Activated CD4-positive, CD25-positive, alpha-beta regulatory T cell treated with anti-CD3 and anti-CD28 coated beads, Interleukin-2, amount 50 U/mL, for 72 hours (primary cell): ENCODE measurements at regions not wholly inside any gene's neighbourhood (a gene's known extent, or its start where the extent isn't known, plus 50 kb on each side); places are given as distances from the start of the nearest gene placed in this dataset.
"Not testable (repeated sequence)": the region's sequence is repeated elsewhere in the genome, so short reads cannot be mapped to it uniquely, and the experiment has no call there.

Source experiments
- DNase-seq: peaks from one replicate; pipeline ENCODE4 v3.0.0; 2021

- no peak for DNase-seq
Observed at GRCh38 chr1:200316148-200316803, 93.6 kb downstream of the ZNF281 start.

GRCh38 chr1:200314085-200314750 is 95.6 kb downstream of the ZNF281 start:
- DNase-seq, result no peak

- no peak for DNase-seq
Observed at GRCh38 chr1:200311256-200311655, 98.6 kb downstream of the ZNF281 start.

GRCh38 chr1:200310824-200311223 is 99.0 kb downstream of the ZNF281 start:
- no peak for DNase-seq

- DNase-seq, result no peak
Observed at GRCh38 chr1:200307755-200308066, 102.1 kb downstream of the ZNF281 start.

- DNase-seq, result no peak
Observed at GRCh38 chr1:200306944-200307754, 102.7 kb downstream of the ZNF281 start.

- DNase-seq, result no peak
Observed at GRCh38 chr1:200305806-200306205, 104.0 kb downstream of the ZNF281 start.

GRCh38 chr1:200304171-200304570 is 105.7 kb downstream of the ZNF281 start:
- no peak for DNase-seq

GRCh38 chr1:200302921-200303290 is 106.9 kb downstream of the ZNF281 start:
- no peak for DNase-seq

GRCh38 chr1:200302192-200302920 is 107.5 kb downstream of the ZNF281 start:
- peak; percentile 54 for DNase-seq

GRCh38 chr1:200301152-200301551 is 108.7 kb downstream of the ZNF281 start:
- no peak for DNase-seq

- DNase-seq, result no peak
Observed at GRCh38 chr1:200299571-200299970, 110.3 kb downstream of the ZNF281 start.

GRCh38 chr1:200298242-200298641 is 111.6 kb downstream of the ZNF281 start:
- DNase-seq, result no peak

GRCh38 chr1:200296091-200296661 is 113.7 kb downstream of the ZNF281 start:
- DNase-seq, result no peak

- no peak for DNase-seq
Observed at GRCh38 chr1:200294241-200294640, 115.6 kb downstream of the ZNF281 start.

GRCh38 chr1:200292699-200293098 is 117.1 kb downstream of the ZNF281 start:
- no peak for DNase-seq

GRCh38 chr1:200291106-200291505 is 118.7 kb downstream of the ZNF281 start:
- DNase-seq, result no peak

GRCh38 chr1:200290010-200290685 is 119.7 kb downstream of the ZNF281 start:
- DNase-seq, result no peak

- DNase-seq, result no peak
Observed at GRCh38 chr1:200288226-200288625, 121.6 kb downstream of the ZNF281 start.

- not testable (repeated sequence) for DNase-seq
Observed at GRCh38 chr1:200284236-200284635, 125.6 kb downstream of the ZNF281 start.

- no peak for DNase-seq
Observed at GRCh38 chr1:200282497-200283122, 127.2 kb downstream of the ZNF281 start.
